SHP77 (cell line): ENCODE measurements at regions not wholly inside any gene's neighbourhood (a gene's known extent, or its start where the extent isn't known, plus 50 kb on each side); places are given as distances from the start of the nearest gene placed in this dataset.
A peak's percentile ranks its signal among the peaks of the same experiment; 100 is the strongest.

Experiments
- DNase-seq, 2 experiments: peaks; one replicate each; lab custom pipeline; 2025; lab: John Stamatoyannopoulos, UW

DNA sequence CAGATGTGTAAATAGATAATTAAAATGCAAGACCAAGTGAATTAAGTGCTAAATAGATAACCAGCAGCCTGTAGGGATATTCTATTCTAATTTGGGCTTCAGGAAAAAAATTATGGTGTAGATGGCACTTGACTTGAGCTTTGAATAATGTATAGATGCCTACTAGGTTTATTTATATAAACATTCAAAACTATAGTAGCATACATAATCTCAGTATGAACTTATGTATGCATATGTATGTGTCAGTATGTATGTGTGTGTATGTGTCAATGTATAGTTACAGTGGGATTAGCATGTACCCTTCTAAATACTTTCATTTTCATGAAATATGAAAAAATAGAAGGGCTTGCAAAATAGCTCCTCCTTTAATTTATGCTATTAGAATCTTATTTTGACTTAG is 207.3 kb upstream of the PPP1R3A start:
- DNase-seq, result no peak

DNA sequence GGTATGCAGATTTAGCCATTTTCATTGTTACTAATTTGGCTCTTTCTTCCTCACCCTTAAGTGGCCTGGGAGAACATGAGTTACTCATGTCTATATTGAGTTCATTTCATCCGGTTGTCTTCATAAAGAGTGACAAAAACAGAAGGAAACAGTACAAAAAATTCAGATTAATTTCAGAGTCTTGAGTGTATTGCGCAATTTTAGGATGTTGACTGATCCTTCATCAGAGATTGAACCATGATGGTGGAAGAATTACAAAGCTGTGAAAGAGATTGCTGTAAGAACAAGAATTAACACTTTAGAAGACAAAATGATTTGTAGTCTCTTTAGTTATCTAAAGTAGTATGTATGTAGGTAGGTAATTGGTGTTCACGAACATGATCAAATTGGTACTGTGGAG is 194.0 kb upstream of the PPP1R3A start:
- no peak for DNase-seq

DNA sequence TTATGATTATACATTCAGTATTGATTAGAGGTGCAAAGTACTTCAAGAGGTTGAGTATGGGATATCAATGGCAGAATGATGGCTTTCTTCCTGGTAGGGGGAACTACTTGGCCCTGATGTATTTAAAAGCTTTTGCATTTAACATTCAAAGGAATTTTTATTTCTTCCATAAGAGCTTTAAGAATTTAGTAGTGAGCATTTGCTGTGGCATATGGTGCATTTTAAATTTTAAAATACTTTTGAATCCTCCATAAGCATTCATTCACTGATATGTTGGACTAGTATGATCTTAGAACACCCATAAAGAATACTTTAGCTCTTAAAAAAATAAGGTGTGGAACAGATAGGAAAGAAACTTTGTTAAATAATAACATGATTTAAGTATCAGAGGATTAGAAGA is 191.9 kb upstream of the PPP1R3A start:
- DNase-seq, result no peak

DNA sequence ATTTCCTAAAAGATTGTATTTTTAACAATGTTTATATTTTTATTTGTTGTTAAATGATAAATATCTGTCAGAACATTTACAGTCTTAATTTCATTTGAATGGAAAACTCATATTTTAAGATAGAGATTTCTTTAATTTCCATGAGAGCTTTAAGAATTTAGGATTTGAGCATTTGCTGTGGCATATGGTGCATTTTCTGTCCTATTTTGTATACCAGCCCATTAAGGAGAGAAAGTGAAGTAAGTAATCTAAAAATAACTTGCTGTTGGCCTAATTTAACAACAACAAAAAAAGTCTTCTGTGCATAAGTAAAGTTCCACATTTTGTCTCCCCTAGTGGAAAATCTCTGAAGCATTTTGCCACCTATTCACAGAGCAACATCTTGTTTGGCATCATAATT is 190.9 kb upstream of the PPP1R3A start:
- DNase-seq, result no peak

DNA sequence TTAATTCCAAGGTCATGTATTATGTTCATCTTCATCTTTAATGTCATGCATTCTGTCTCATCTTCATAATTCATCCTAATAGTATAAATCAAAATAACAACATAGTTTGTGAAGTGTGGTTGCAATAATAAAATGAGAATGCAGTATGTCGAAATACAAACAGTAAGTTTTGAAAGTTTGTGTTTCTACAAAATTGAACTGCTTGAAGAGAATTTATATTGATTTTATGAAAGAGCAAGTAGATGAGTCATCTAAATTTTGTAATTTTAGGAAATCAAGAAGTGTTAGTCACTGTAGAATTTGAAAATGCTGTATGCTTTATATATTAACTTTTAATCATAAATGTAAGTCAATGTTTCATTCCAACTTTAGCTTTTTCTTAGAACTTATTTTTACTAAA is 190.5 kb upstream of the PPP1R3A start:
- no peak for DNase-seq

DNA sequence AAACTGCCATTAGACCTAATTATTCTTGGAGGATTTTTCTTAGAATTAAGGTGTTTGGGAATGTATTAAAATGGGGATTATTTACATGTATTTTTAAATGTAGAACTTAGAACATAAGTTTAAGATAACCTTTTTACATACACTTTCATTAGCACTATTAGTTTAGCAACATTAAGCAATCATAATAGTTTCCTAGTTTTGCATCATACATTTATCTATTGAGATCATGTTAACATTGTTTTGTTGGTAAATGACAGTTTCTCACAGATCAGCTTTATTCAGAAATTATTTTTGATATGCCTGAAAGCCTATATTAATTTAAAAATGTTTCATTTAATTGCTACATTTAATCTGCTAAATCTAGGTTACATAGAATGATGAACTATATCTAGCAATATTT is 189.7 kb upstream of the PPP1R3A start:
- no peak for DNase-seq

DNA sequence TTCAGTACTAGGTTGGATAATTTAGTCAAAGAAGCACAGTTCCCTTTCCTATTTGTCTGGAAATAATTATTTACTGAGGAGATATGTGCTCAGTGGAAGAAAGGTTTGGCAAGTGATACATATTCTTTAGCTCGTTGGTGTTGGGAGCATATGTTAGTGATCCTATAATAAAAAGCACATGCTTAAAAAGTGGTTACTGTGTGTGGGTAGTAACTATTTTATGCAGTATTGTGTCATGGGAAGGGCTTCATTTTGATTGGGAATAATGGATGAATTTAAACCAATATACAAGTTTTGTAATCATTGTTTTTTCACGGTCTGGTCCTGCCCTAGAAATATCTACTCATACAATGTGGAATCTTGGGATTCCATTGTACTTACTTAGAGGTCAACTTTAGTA is 188.7 kb upstream of the PPP1R3A start:
- no peak for DNase-seq

DNA sequence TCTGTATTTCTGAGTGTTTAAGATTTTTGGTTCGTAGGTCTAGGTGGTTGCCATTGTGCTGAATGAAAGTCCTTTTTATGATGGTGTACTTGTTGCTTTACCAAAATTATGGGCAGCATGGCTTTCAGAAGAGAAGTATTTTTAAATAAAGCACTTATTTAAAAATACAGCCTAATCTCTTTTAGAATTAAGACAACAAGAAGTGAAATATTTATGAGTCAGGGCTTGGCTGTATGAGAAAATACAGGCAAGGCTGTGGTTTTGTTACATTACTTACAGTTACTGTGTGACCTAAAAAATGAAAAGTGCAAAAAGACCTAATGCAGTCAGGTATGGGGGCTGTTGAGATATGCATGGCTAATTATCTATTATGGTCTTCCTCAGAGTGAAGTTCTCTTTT is 185.2 kb upstream of the PPP1R3A start:
- DNase-seq, result no peak

DNA sequence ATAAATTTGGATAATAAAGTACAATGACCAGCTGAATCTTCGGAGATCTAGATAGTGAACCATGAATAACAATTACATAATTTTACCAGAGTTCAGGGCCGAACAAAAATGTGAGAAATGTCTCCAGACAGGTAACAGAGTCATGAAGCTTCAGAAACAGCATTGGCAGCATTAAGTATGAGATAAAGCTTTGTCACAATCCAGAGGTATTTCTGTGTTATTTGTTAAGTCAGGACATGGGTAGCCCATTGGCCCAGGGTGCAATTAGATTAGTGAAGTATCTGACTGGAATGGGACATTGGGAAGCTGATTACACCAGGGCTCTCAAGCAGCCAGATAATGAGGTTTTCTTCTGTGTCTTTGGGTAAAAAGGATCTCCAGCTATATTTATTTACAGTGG is 184.2 kb upstream of the PPP1R3A start:
- no peak for DNase-seq

DNA sequence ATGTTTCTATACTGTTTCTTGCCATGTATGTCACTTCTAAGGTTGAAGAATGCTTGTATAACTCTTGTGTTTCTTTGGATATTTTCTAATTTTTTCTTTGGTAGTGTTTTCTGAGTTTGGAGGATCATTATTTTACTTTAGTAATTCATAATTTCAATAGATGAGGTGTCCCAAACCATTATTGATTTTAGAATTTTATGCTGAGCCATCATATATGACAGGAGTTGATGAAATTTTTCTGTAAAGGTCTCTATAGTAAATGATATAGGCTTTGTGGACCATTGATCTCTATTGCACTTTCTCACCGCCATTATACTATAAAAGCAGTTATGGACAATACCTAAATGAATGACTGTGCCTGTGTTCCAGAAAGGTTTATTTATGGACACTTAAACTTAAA is 183.3 kb upstream of the PPP1R3A start:
- no peak for DNase-seq

DNA sequence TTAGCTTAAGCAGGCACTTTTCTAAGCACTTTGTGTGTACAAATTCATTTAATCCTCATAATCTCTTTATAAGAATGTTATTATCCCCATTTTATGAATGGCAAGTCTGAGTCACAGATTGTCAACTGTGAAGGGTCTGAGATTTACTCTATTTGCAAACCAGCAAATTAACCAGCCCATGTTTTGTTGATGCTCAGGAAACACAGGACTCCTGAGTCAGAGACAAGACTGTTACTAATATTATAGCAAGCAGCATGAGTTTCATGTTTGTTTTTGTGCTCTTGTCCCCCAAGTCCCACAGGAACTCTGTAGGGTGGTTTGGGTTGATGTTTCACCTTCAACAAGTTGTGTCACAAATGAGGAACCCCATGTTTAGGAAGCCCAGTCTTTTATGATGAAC is 182.0 kb upstream of the PPP1R3A start:
- DNase-seq, result no peak

DNA sequence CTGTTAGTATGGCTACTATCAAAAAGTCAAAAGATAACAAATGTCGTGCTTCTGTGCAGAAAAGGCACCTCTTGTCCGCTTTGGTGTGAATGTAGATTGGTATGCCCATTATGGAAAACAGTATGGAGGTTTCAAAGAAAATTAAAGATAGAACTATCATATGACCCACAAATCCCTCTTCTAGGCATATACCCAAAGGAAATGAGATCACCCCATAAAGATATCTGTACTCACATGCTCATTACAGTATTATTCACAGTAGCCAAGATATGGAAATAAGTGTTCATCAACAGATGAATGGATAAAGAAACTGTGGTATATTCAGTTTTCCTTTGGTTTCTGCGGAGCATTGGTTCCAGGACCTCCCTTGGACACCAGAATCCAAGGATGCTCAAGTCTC is 180.5 kb upstream of the PPP1R3A start:
- DNase-seq, result no peak

DNA sequence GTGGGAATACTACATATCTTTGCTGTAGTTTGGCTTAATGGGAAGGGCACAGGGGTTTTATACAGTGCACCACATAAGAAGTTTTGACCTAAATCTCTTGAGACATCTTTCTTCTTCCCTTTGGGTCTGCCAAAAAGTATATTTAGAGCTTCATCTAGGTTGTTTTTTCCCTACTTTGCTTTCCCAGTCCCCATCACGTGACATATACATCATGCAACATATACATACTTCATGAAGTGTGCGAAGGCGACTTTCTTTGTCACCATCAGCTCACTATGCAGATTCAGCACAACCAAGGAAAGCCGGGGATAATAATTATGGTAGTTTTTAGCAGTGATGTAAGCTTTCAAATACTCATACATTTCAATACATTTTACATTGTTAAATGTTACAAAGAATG is 177.1 kb upstream of the PPP1R3A start:
- DNase-seq, result no peak

DNA sequence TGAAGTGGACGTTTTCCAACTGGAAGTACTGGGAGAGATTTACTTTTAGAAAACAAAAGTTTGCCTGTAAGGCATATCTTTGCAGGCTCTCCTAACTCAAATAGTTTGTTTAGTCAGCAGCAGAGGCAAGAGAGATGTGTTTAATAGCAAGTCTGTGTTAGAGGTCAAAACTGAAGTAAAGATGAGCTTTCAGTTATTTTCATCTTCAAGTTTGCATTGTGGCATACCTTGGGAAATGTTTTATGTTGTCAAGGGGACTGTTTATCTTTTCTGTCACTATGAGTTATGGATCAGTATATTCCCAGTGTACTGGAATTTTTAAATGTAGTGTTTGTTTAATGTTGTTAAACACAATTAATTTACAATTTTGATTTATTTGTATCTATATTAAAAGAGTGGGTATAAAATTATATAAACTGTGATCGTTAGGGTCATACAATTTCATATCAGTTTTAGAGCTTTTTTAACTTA is 169.7 kb upstream of the PPP1R3A start:
- peak in 1 of 2 experiments; percentile 2 for DNase-seq

DNA sequence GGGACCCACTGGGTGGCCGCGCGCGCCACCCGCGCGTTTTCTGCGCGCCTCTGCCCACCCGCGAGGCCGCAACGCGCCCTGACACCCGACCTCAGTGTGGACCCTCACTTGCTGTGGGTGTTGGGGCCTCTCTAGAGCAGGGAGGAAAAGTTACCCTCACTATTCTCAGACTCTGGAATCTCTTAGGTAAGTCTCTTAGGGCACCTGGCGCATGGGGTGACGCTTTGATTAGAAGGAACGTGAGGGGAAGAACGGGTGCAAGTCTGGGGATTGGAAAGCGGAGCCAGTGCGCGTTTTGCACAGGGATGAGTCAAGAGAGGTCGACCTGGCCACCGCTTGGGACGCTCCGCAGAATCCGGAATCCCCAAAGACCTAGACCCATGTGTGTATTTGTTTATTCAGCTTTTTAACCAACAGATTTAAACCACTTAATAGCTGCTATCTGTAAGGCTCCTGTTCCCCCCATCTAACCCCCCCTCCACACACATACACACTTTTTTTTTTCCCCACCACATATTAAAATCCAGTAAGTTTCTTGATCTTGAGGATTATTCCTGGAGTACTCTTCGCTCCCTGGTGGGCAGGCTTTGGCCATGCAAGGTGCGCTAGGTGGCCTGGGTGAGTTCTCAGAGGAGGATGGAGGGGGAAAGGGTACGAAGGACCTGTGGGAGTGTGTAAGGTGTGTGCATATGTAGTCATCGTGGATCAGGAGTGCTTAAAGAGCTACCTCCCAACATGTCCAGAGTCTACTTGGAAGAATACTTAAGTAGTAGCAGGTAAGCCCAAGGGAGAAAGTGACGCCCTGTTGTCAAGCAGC is 169.1 kb upstream of the PPP1R3A start:
- peak; percentile 20 to 37 for DNase-seq

DNA sequence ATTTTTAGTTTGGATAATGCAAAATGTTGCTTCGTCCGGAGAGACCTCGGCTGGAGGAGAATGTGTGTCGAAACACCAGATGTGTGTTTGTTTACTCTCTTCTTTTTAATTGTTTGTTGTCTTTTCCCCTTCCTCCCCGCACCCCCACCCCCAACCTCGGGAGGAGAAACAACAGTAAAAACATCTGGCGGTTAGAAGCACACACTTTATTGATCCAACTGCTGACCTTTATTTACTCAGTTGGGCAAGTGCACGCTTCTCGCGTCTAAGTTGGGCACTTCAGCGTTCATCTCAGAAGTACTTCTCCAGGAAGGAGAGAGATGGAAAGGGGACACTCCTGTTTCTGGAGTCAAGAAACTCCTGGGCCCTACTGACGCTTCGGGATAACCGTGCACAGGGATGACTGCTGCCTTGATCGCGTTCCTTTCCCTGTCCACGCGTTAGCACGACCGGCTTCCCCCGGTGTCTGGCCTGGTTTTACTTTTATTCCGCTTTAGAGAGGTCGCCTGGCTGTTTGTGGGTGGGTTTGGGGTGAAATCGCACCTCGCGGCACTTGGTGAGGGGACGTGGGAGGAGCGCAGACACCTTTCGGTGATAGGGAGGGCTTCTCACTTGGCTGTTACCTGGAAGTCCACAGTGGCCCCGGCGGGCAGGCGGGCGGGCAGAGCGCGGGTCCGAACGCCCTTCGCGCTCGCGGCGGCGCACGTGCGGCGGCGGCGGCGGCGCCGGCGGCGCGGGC is 168.3 kb upstream of the PPP1R3A start:
- peak; percentile 53 to 57 for DNase-seq

DNA sequence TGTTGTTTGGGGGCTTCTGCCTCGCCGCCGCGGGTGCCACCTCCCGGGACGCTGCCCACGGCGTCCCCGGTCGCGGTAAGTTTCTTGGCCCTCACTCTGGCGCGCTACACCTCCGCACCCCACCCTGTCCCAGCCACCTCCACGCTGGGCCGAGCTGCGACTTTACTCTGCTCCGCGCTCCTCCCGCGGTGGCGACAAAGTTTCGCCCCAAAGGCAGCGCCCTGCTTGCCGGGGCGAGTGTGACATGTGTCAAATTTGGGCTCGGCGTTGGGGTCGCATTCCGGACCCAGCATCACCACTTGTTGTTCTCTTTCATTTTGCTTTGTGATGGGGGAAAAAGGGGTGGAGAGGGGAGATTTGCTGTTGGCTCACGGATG is 167.7 kb upstream of the PPP1R3A start:
- DNase-seq, result peak in 1 of 2 experiments; percentile 9

DNA sequence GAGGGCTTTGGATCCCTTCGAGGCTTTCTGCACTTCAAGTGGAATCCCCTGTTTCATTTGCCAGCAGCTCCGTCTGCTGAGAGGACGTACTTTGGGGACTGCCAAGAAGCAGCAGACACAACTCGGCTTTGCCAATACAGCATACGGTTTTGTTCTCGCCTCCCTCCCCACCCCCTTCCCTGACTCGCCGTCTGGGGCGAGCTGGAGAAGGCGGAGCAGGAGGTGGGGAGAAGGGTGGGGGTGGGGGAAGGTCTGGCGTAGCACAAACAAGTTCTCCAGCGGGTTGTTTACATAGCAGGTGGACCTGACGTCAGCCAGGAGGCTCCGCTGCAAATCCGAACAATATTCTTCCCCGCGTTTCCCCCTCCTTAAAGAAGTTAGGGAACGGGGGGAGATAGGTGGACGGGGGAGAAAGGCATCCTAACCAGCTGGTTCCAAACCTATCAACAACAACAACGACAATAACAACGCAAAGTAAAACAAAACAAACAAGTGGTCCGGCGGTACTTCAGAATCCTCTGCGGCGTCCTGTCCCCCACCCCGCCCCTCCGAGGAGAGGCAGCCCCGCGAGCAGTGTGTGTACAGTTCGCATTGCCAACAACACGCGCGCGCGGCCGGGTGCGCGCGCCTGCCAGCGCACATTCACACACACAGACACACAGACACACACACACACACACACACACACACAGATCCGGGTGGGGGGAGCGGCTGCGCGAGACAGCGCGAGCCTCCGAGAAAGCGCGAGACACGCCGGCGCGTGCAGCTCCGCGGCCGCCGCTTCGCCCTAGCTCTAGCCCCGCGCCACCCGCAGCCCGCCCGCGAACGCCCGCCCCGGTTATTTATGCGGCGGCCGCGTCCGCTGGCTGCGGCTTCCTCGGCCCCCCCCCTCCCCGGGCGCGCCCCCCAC is 167.0 kb upstream of the PPP1R3A start:
- peak; percentile 90 to 92 for DNase-seq

DNA sequence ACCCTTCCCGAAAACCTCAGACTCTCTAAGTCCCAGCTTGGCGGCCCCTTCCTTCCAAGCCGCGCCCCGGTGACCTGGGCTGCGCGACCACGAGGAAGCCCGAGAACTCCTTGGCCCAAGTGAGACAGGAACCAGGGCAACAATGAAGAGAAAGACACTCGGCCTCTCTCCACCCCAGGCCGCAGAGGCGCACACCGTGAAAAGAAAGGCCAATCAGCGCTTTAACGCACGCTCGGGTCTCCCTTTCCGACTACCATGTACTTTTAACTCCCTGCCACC is 166.4 kb upstream of the PPP1R3A start:
- no peak for DNase-seq

DNA sequence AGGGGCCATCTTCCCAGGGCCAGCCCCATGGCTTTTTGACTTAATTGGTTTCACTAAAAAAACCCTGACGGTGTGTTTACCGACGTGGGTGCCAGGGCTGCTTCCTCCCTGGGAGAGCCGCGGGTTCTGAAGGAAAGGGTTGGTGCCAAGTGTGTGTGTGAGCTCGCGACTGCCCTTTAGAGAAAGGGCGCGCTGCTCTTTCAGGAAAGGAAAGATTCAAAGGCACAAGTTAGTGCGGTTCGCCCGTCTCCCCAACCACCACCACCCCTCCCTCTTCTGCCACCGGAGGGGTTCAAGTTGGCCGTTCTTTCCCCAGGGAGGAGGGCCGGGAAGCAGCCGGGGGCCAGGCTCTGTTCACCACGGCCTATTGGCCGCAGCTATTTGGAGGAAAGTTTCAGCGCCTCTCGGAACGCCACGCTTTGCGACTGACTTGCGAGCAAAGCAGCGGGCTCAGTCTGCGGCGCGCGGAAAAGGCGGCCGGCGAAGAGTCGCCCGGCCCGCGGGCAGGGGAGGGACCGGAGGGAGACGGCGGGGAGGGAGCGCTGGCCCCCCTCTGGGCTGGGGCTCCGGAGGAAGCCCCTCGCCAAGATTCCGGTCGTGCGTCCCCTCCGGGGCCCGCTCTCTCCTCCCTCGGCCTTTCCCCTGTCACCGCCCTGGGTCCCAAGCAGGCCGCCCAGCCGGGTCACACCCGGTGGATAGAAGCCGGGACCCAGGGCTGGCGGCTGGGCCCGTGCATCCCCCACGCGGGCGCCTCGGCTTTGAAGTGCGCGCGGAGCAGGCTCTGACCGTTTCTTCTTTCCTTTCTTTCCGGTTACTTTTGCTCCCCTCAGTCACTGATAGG is 165.9 kb upstream of the PPP1R3A start:
- peak; percentile 54 for DNase-seq

DNA sequence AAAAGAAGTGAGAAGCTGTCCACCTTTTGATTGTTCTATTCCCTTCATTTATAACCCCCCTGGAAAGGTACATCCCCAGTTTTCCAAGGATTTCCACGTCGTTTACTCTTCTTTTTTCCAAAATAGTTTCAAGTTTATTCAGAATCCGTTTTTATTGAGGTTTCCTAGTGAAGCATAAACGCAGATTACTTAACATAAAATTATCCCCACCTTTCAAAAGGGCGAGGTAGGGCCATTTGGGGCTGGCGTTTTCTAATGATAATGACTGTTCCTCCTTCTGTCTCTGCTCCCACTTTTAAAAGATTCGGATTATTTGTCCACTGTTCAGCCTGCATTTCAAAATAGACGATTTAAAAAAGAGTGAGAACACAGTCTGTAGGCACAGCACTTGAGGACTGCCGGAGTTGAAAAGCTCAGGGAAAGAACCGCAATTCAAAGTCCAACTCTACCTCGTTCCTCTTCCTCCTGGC is 165.2 kb upstream of the PPP1R3A start:
- DNase-seq, result no peak
